ENCODE measurements at regions not wholly inside any gene's neighbourhood (a gene's known extent, or its start where the extent isn't known, plus 50 kb on each side); places are given as distances from the start of the nearest gene placed in this dataset.

DNA sequence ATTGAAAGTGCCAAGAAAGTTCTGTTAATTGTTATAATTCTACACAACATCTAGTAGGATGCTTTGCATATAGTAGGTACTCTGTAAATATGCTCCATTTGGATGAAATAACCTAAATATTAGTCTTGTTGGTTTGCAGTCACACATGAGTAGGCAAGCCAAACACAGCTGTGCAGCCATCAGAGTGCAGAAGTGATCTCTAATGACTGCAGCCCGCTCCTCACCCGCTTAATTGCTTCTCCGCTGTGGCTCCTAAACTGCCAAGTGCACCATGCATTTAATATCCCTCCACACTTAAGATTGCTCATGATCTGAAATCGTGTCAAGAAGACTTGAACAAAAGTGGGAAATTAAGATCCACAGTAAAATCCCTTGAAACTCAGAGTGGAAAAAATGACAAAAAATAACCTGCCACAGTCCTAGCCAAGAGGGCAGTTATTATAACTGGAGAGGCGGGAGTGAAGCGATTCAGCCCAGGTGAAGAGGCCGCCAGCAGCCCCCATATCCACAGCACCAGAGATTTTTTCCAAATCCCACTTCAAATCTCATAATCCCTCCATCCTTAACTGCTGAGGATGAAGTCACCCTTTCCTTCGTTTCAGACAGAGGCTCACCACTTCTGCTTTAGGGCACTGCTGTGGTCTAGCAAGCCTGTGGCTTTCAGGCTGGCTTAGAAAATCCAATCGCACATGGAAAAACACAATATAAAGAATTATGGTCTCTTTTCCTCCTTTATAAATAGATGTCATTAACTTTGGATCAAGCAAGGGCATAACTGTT is 69.5 kb downstream of the TMEM30B start:
- no peak overlapping the region for H3K4me3 ChIP-seq (ENCODE audit: low read length)
- DNase-seq (ENCODE audit: low read depth) = no peak
- TF ChIP-seq, protein P1, sequence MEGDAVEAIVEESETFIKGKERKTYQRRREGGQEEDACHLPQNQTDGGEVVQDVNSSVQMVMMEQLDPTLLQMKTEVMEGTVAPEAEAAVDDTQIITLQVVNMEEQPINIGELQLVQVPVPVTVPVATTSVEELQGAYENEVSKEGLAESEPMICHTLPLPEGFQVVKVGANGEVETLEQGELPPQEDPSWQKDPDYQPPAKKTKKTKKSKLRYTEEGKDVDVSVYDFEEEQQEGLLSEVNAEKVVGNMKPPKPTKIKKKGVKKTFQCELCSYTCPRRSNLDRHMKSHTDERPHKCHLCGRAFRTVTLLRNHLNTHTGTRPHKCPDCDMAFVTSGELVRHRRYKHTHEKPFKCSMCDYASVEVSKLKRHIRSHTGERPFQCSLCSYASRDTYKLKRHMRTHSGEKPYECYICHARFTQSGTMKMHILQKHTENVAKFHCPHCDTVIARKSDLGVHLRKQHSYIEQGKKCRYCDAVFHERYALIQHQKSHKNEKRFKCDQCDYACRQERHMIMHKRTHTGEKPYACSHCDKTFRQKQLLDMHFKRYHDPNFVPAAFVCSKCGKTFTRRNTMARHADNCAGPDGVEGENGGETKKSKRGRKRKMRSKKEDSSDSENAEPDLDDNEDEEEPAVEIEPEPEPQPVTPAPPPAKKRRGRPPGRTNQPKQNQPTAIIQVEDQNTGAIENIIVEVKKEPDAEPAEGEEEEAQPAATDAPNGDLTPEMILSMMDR (conservative IDR thresholded peaks at IDR 0.05; ENCODE audit: low read depth, low read length) = no peak

DNA sequence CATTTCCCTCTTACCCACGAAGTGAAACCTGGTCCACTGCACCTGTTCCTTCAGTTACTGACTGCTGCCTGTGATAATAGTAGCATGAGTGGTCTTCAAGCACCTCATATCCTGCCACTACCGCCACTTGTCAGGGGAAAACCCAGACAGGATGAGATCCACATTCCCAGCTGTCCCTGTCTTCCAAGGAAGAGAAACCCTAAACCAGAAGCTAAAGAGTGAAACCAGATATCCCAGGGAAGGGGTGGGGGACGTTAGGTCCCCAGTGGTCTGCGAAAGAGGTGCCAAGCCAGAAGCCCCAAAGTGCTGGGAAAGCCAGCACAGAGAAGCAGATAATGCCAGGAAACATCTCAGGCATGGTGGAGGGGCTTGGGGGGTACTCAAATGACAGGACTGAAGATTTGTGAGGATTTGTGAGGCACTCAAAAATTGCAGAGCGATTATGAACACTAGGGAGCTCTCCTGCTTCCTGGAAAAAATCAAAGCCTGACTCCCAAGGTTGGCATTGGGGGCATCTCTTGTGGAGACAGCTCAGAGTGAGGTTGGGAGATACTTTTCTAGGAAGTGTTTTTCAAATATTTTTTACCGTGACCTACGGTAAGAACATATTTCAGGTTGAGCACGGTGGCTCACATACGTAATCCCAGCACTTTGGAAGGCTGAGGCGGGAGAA is 77.9 kb downstream of the TMEM30B start:
- no peak for DNase-seq (ENCODE audit: low read depth)
- TF ChIP-seq, protein P1 (conservative IDR thresholded peaks at IDR 0.05; ENCODE audit: low read depth, low read length) = no peak
- H3K4me3 ChIP-seq (ENCODE audit: low read length) = no peak overlapping the region

DNA sequence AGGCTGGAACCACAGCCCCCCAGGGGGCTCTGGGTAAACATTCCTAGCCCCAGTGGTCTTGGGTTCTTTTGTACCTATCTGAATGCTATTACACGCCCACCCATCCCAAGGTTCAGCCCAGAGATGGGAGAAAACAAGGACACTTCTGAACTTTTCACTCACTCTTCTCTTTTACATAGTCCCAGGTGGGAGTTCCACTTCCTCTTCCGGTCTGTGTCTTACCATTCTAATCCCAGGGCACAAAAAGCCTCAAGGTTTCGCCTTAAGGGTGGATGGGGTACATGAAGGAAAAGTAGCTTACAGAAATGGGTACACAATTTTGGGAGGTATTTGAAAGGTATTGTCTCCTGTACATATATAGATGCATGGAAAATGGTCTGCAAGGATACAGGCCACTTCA is 79.0 kb downstream of the TMEM30B start:
- TF ChIP-seq, protein P1 (conservative IDR thresholded peaks at IDR 0.05; ENCODE audit: low read depth, low read length) = no peak
- no peak for DNase-seq (ENCODE audit: low read depth)
- no peak overlapping the region for H3K4me3 ChIP-seq (ENCODE audit: low read length)

DNA sequence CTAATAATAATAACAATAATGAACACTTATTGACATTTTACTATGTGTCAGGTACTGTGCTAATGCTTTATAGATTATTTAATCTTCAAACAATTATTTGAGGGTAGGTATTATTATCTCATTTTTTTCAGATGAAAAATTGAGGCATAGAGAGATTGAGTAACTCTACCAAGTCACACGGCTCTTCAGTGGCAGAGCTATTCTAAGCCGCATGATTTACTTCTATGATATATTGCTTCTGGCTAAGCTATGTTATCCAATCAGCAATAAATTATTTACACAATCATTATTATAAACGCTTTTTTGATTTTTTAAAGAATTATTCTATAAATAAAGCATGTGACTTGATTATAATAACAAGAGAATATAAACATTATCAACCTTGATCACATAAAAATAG is 80.0 kb downstream of the TMEM30B start:
- DNase-seq (ENCODE audit: low read depth) = no peak
- no peak overlapping the region for H3K4me3 ChIP-seq (ENCODE audit: low read length)
- TF ChIP-seq, protein P1 (conservative IDR thresholded peaks at IDR 0.05; ENCODE audit: low read depth, low read length) = no peak

DNA sequence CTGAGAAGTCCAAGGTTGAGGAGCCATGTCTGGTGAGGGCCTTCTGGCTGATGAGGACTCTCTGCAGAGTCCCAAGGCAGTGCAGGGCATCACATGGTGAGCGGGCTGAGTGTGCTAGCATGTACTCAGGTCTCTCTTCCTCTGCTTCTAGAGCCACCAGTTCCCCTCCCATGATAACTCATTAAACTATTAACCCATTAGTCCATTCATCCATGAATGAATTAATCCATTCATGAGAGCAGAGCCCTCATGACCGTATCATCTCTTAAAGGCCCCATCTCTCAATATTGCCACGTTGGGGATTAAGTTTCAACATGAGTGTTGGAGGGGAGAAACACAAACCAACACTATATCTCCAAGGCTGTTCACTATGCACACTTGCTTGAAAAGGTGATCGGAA is 83.7 kb downstream of the TMEM30B start:
- DNase-seq (ENCODE audit: low read depth) = no peak
- TF ChIP-seq, protein P1 (conservative IDR thresholded peaks at IDR 0.05; ENCODE audit: low read depth, low read length) = no peak
- H3K4me3 ChIP-seq (ENCODE audit: low read length) = no peak overlapping the region

DNA sequence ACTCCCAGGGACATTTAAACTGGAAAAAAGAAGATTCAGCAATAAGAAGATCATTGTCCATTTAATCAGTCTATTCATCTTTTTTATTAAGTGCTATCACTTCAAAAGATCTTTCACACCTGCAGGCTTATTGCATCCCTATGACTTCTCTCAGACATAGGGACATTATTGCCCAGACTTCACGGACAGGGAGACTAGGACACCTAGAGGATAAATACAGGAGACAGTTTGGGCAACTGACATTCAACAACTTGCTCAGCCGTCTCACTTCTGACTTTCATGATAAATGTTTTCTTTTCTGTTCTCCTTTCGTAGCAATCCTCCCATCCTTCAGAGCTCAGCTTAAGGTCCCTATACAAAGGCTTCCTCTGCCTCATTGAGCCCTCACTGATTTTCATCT is 84.3 kb downstream of the TMEM30B start:
- TF ChIP-seq, protein P1 (conservative IDR thresholded peaks at IDR 0.05; ENCODE audit: low read depth, low read length) = no peak
- no peak for DNase-seq (ENCODE audit: low read depth)
- no peak overlapping the region for H3K4me3 ChIP-seq (ENCODE audit: low read length)

DNA sequence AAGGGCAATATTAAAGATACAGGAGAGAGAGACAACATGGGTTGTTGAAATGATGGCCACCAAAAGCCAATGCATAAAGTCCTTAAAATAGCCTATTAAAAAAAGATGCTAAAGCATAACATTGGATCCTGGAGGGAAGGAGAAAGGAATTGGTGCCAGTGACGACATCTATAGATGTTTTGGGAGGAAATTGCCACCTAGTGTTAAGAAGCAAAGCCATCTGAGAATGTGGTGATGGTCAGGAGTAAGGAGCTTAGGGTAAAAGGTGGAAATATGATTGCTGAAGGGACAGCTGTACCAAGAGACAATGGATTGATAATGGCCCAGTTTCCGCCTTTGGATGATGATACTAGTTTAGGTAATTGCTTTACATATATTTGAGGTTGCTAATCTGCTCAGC is 85.1 kb downstream of the TMEM30B start:
- H3K4me3 ChIP-seq (ENCODE audit: low read length) = no peak overlapping the region
- TF ChIP-seq, protein P1 (conservative IDR thresholded peaks at IDR 0.05; ENCODE audit: low read depth, low read length) = no peak
- no peak for DNase-seq (ENCODE audit: low read depth)
